HepG2 (cell line): ENCODE measurements at regions not wholly inside any gene's neighbourhood (a gene's known extent, or its start where the extent isn't known, plus 50 kb on each side); places are given as distances from the start of the nearest gene placed in this dataset.

Source experiments
- ATAC-seq: fragments of 200-7000 bp; cut with Tn5 transposase; 3 replicates; pipeline ENCODE4 v1.9.1; 2020; ENCODE audit warnings: mild to moderate bottlenecking, moderate library complexity
- BruUV-seq: library from RNA; stranded (reverse); fragments of 400-500 nt; replicated peaks from 2 replicates; lab custom pipeline; 2021; lab: Mats Ljungman, UMichigan
- CTCF ChIA-PET: fragments of 300-600 bp; formaldehyde crosslinking; extraction: SDS; loops from one replicate; lab custom pipeline; 2021; ENCODE audit warnings: low total read pairs, inconsistent platforms, low intra/inter-chr PET ratio; lab: Yijun Ruan, JAX
- POLR2A ChIA-PET: fragments of 350-600 bp; sonication (Branson Sonifier 250); formaldehyde crosslinking; loops from one replicate; lab custom pipeline; 2020; ENCODE audit warnings: antibody characterized with exemption, inconsistent platforms; lab: Yijun Ruan, JAX
- DNase-seq: peaks from one replicate; pipeline ENCODE4 v3.0.0-alpha.2; 2015; ENCODE audit warnings: low spot score
- FAIRE-seq: peaks from 3 replicates; lab custom pipeline; 2011; peaks lifted over from hg19 to GRCh38; lab: Jason Lieb, UNC
- H2AFZ ChIP-seq: one replicate; pipeline ENCODE4 v1.6.1; 2011; ENCODE audit warnings: low read length, inconsistent platforms
- H3K27ac ChIP-seq: fragments of 300-600 bp; 3 replicates; pipeline ENCODE4 v1.8.0; 2011; ENCODE audit warnings: mixed run types, mild to moderate bottlenecking, mixed read lengths, low read length, inconsistent platforms; ENCODE audit not compliant: insufficient read depth; ENCODE audit errors: extremely low read length
- H3K27me3 ChIP-seq, 2 experiments: fragments of 200-600 bp in 1 of 2; 2 replicates in 1 of 2; 3 replicates in 1 of 2; pipeline versions ENCODE4 v1.6.0 to v1.8.0; 2011; ENCODE audit warnings: low read length in 2 of 2, mild to moderate bottlenecking in 2 of 2, moderate library complexity in 2 of 2, inconsistent platforms in 1 of 2; ENCODE audit not compliant: insufficient read depth in 2 of 2, control insufficient read depth in 1 of 2
- H3K36me3 ChIP-seq, 2 experiments: fragments of 200-600 bp in 1 of 2; replicated peaks in 1 of 2; 2 replicates in 1 of 2; 3 replicates in 1 of 2; pipeline versions ENCODE4 v1.5.1 to v1.8.0; 2011; ENCODE audit warnings: low read length in 2 of 2, inconsistent platforms in 1 of 2; ENCODE audit not compliant: insufficient read depth in 2 of 2, control insufficient read depth in 1 of 2
- H3K4me1 ChIP-seq: 2 replicates; pipeline ENCODE4 v1.5.1; 2012; ENCODE audit warnings: low read length, inconsistent platforms; ENCODE audit not compliant: insufficient read depth
- H3K4me2 ChIP-seq: 2 replicates; pipeline ENCODE4 v1.6.0; 2011; ENCODE audit warnings: low read depth, low read length, inconsistent platforms
- H3K4me3 ChIP-seq, 3 experiments: fragments of 200-600 bp in 1 of 3; sonication (generic), shearing (Covaris generic) in 1 of 3; replicated peaks in 1 of 3; 2 replicates each; pipeline ENCODE4 v1.5.1; 2011 to 2016; ENCODE audit warnings: low read length in 3 of 3, inconsistent platforms in 2 of 3, low read depth in 2 of 3, mild to moderate bottlenecking in 2 of 3, control low read depth in 1 of 3, mixed read lengths in 1 of 3; ENCODE audit not compliant: insufficient read depth in 1 of 3
- H3K79me2 ChIP-seq: one replicate; pipeline ENCODE4 v1.6.1; 2011; ENCODE audit warnings: low read length, inconsistent platforms; ENCODE audit not compliant: insufficient read depth
- H3K9ac ChIP-seq: 2 replicates; pipeline ENCODE4 v1.6.0; 2011; ENCODE audit warnings: mild to moderate bottlenecking, low read depth, low read length, inconsistent platforms; ENCODE audit not compliant: insufficient read depth
- H3K9me3 ChIP-seq: 2 replicates; pipeline ENCODE4 v1.5.1; 2012; ENCODE audit warnings: mild to moderate bottlenecking, low read length
- H4K20me1 ChIP-seq: 2 replicates; pipeline ENCODE4 v1.6.0; 2011; ENCODE audit warnings: inconsistent platforms, mild to moderate bottlenecking, low read length, moderate library complexity; ENCODE audit not compliant: insufficient read depth
- ATF7 ChIP-seq, 2 experiments: fragments of 450-650 bp in 1 of 2; sonication (generic) in 1 of 2; formaldehyde crosslinking in 1 of 2; IDR thresholded peaks; 2 replicates each; pipeline versions ENCODE4 v1.4.0 to v1.6.1; 2016 to 2020; ENCODE audit warnings: antibody characterized with exemption in 1 of 2, mild to moderate bottlenecking in 1 of 2, missing genetic modification reagents in 1 of 2
- ELF1 ChIP-seq: sonication (generic); formaldehyde crosslinking; IDR thresholded peaks from 2 replicates; pipeline ENCODE4 v1.4.0; 2020; ENCODE audit warnings: missing genetic modification reagents
- HNF4A ChIP-seq: sonication (generic); formaldehyde crosslinking; IDR thresholded peaks from 2 replicates; pipeline ENCODE4 v1.4.0; 2020; ENCODE audit warnings: missing genetic modification reagents
- HOMEZ ChIP-seq: IDR thresholded peaks from 2 replicates; pipeline ENCODE4 v1.6.1; 2016; ENCODE audit warnings: low read depth
- MIXL1 ChIP-seq: IDR thresholded peaks from 2 replicates; pipeline ENCODE4 v1.6.1; 2016
- MYNN ChIP-seq: sonication (generic); formaldehyde crosslinking; IDR thresholded peaks from 2 replicates; pipeline ENCODE4 v1.4.0; 2020; ENCODE audit warnings: mild to moderate bottlenecking, low read depth, missing genetic modification reagents
- MZF1 ChIP-seq: sonication (generic); formaldehyde crosslinking; IDR thresholded peaks from 2 replicates; pipeline ENCODE4 v1.8.1; 2023; ENCODE audit warnings: mild to moderate bottlenecking, missing genetic modification reagents, borderline replicate concordance
- NR2F2 ChIP-seq: IDR thresholded peaks from 2 replicates; pipeline ENCODE4 v1.6.1; 2012; ENCODE audit warnings: low read depth, inconsistent platforms, borderline replicate concordance
- POLR2A ChIP-seq, 2 experiments: IDR thresholded peaks; 2 replicates each; pipeline ENCODE4 v1.6.1; 2011; ENCODE audit warnings: low read depth in 2 of 2, low read length in 2 of 2, mild to moderate bottlenecking in 1 of 2, moderate library complexity in 1 of 2; ENCODE audit not compliant: insufficient read depth in 1 of 2
- STAG1 ChIP-seq: sonication (generic); formaldehyde crosslinking; IDR thresholded peaks from 2 replicates; pipeline ENCODE4 v1.4.0; 2020; ENCODE audit warnings: missing genetic modification reagents
- TBL1XR1 ChIP-seq: fragments of 150-350 bp; IDR thresholded peaks from 2 replicates; pipeline ENCODE4 v1.6.1; 2014; ENCODE audit warnings: borderline replicate concordance, low read length; ENCODE audit not compliant: partially characterized antibody
- TEF ChIP-seq: sonication (generic); formaldehyde crosslinking; IDR thresholded peaks from 2 replicates; pipeline ENCODE4 v1.5.0; 2020; ENCODE audit warnings: missing genetic modification reagents
- TFDP2 ChIP-seq: sonication (generic); formaldehyde crosslinking; IDR thresholded peaks from 2 replicates; pipeline ENCODE4 v1.4.0; 2020; ENCODE audit warnings: missing genetic modification reagents
- THYN1 ChIP-seq: sonication (generic); formaldehyde crosslinking; IDR thresholded peaks from 2 replicates; pipeline ENCODE4 v1.8.1; 2023; ENCODE audit warnings: low read depth, mild to moderate bottlenecking, moderate library complexity, missing genetic modification reagents, borderline replicate concordance
- ZBTB20 ChIP-seq: sonication (generic); formaldehyde crosslinking; IDR thresholded peaks from 2 replicates; pipeline ENCODE4 v1.8.1; 2023; ENCODE audit warnings: missing genetic modification reagents, low read depth, mild to moderate bottlenecking, borderline replicate concordance
- ZIK1 ChIP-seq: sonication (generic); formaldehyde crosslinking; IDR thresholded peaks from 2 replicates; pipeline ENCODE4 v1.5.0; 2020; ENCODE audit warnings: mild to moderate bottlenecking, low read depth, missing genetic modification reagents, borderline replicate concordance
- ZNF20 ChIP-seq: sonication (generic); formaldehyde crosslinking; IDR thresholded peaks from 2 replicates; pipeline ENCODE4 v1.4.0; 2020; ENCODE audit warnings: mild to moderate bottlenecking, moderate library complexity, missing genetic modification reagents
- ZNF282 ChIP-seq: fragments of 450-650 bp; IDR thresholded peaks from 2 replicates; pipeline ENCODE4 v1.6.1; 2018; ENCODE audit not compliant: partially characterized antibody
- ZNF331 ChIP-seq: sonication (generic); formaldehyde crosslinking; IDR thresholded peaks from 2 replicates; pipeline ENCODE4 v1.4.0; 2020; ENCODE audit warnings: missing genetic modification reagents
- ZNF430 ChIP-seq: sonication (generic); formaldehyde crosslinking; IDR thresholded peaks from 2 replicates; pipeline ENCODE4 v1.9.0; 2021; ENCODE audit warnings: mild to moderate bottlenecking, missing genetic modification reagents
- ZNF562 ChIP-seq: sonication (generic); formaldehyde crosslinking; IDR thresholded peaks from 2 replicates; pipeline ENCODE4 v1.8.0; 2022; ENCODE audit warnings: missing genetic modification reagents, borderline replicate concordance
- ZNF841 ChIP-seq: sonication (generic); formaldehyde crosslinking; IDR thresholded peaks from 2 replicates; pipeline ENCODE4 v1.8.1; 2023; ENCODE audit warnings: missing genetic modification reagents, borderline replicate concordance
- ZSCAN22 ChIP-seq: sonication (generic); formaldehyde crosslinking; IDR thresholded peaks from 2 replicates; pipeline ENCODE4 v1.4.0; 2020; ENCODE audit warnings: mild to moderate bottlenecking, missing genetic modification reagents
- whole genome bisulfite sequencing: methylation state at CpG from one replicate; pipeline ENCODE4 v1.1.6; 2017; ENCODE audit warnings: low lambda C conversion rate; 5-methylcytosine and 5-hydroxymethylcytosine counted together
- in situ Hi-C: cut with HindIII; loops from 2 replicates; pipeline ENCODE4 v1.10.0; 2017; ENCODE audit warnings: low pct_unique_long_range_greater_than_20kb; ENCODE audit not compliant: extremely low pct_ligation_motif_present
- intact Hi-C: fragments of 100-400 bp; cut with micrococcal nuclease; formaldehyde crosslinking; loops from one replicate; pipeline ENCODE4 v1.10.0; 2022; ENCODE audit not compliant: unreplicated experiment

- WGBS: 17% methylated on average over 23 of the region's 23 CpGs
- H3K4me2 ChIP-seq: peak overlapping the region; percentile 48
- peak; percentile 71 for DNase-seq
- no peaks in the 10 kb centered on the region for H3K36me3 ChIP-seq
- no peak overlapping the region for H3K4me3 ChIP-seq
- peak; percentile 100 for FAIRE-seq
- peaks cover 0 to 28% of the 10 kb centered on the region in 2 experiments; a peak in 3 of 5 replicates for H3K27me3 ChIP-seq
- POLR2A ChIA-PET: no interaction called here
- H3K79me2 ChIP-seq: no peaks in the 10 kb centered on the region
- CTCF ChIA-PET: interaction anchor here (1.3 to 4.2 kb wide), 3 partner anchors 46 to 287 kb away, joined by 4 to 42 read pairs (median 36); no protein-coding TSS in a partner anchor
- no peaks in the 10 kb centered on the region for H3K9me3 ChIP-seq
- H2AFZ ChIP-seq: no peak overlapping the region
- H3K4me1 ChIP-seq: 0 out of 2 replicates have a peak, but pooled peaks cover 5% of the 10 kb centered on the region
- no peak overlapping the region for H3K27ac ChIP-seq
- no peaks in the 10 kb centered on the region for H4K20me1 ChIP-seq
- H3K9ac ChIP-seq: no peak overlapping the region
- peak; percentile 98 for ATAC-seq
- intact Hi-C loops (loop anchor here (1.0 to 5.0 kb wide), 4 partner anchors 125 to 287 kb away; no protein-coding TSS in a partner anchor), in situ Hi-C loops (loop anchor here (5.0 kb wide), 1 partner anchor 290 kb away; no protein-coding TSS in a partner anchor)
- no TSS peak for BruUV-seq
- no peak for TF ChIP-seq ZNF20 (CRISPR knock-in tag)
- no peak for TF ChIP-seq ATF7 (IDR thresholded peaks at IDR 0.05)
- TF ChIP-seq ATF7 (CRISPR knock-in tag; IDR thresholded peaks at IDR 0.05): no peak
- TF ChIP-seq HOMEZ (CRISPR knock-in tag): no peak
- peak; percentile 93 for TF ChIP-seq MIXL1 (CRISPR knock-in tag)
- TF ChIP-seq MYNN: 0 out of 2 replicates have a peak, but pooled peaks have one; percentile 54
- TF ChIP-seq TFDP2 (CRISPR knock-in tag): 0 out of 2 replicates have a peak, but pooled peaks have one; percentile 32
- no peak for TF ChIP-seq ZSCAN22 (CRISPR knock-in tag)
- TF ChIP-seq ZIK1 (CRISPR knock-in tag): no peak
- no peak for TF ChIP-seq ZNF841 (CRISPR knock-in tag)
- no peak for TF ChIP-seq ZNF430 (CRISPR knock-in tag)
- peak; percentile 37; the same call in 1 of the 2 replicates for TF ChIP-seq ELF1
- no peak for TF ChIP-seq THYN1 (CRISPR knock-in tag)
- no peak for TF ChIP-seq TEF (CRISPR knock-in tag)
- no peak for TF ChIP-seq ZNF562 (CRISPR knock-in tag)
- TF ChIP-seq ZNF331: peak; percentile 53; the same call in 1 of the 2 replicates
- TF ChIP-seq ZNF282: no peak
- TF ChIP-seq HNF4A (CRISPR knock-in tag): no peak
- peak; percentile 99 for TF ChIP-seq STAG1
- TF ChIP-seq TBL1XR1: no peak
- no peak for TF ChIP-seq ZBTB20 (CRISPR knock-in tag)
- TF ChIP-seq NR2F2: no peak
- no peak for TF ChIP-seq MZF1 (CRISPR knock-in tag)
- TF ChIP-seq POLR2A (IDR thresholded peaks at IDR 0.05; ENCODE audit: insufficient read depth in 1 of 2, low read depth in 2 of 2, low read length in 2 of 2): no peak
Measured at GRCh38 chr6:111997078-111997852, 56.6 kb upstream of the CCN6 start.
